Limb (tissue), 2 donors: ENCODE measurements at regions not wholly inside any gene's neighbourhood (a gene's known extent, or its start where the extent isn't known, plus 50 kb on each side); places are given as distances from the start of the nearest gene placed in this dataset.
A peak's percentile ranks its signal among the peaks of the same experiment; 100 is the strongest.

Experiments used
- DNase-seq, 2 donors: peaks; one replicate each; pipeline ENCODE4 v3.0.0-alpha.2; 2016; ENCODE audit errors: extremely low spot score in 2 of 2

DNA sequence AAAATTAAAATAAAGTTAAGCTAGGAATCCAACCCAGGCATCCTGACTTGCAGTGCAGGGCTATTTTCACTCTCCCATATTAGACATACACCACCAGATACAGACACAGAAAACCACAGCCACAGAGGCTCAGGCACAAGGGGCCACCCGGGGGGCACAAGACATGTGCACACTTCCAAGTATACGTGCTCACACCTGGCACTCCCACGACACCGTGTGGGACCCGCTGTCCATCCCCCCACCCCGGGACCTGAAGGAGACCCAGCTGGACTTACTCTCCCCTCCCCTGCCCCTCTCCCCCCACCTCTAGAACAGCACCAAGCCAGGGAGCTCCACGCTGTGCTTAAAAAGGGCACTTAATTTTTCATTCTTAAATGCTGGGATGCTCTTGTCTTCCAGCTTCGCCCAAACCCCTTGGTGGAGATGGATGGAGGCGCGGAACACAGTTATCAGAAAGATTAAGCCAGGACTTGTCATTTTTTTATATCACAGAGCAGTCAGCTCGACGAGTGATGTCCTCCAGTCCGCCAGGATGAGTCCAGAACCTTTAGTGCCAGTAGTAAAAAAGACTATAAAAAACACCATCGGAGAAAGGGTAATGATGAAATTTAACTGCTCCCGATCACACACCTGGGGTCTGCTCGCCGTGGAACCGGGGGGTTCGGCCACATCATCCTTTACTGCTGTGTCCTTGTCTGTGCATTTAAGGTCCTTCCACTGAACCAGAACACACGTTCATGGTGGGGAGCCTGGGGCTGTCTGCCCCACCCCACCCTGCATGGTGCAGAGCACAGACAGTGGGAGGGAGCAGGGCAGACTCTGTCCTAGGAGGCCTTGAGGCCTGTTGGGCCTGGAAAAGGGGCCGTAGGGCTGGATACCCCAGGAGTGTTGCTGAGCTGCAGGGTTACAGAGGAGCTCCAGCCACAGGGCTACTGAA lies 73.3 kb upstream of the LHX1 start:
- DNase-seq: no peak

GRCh38 chr17:36864827-36865430 lies 72.3 kb upstream of the LHX1 start:
- DNase-seq: no peak

DNA sequence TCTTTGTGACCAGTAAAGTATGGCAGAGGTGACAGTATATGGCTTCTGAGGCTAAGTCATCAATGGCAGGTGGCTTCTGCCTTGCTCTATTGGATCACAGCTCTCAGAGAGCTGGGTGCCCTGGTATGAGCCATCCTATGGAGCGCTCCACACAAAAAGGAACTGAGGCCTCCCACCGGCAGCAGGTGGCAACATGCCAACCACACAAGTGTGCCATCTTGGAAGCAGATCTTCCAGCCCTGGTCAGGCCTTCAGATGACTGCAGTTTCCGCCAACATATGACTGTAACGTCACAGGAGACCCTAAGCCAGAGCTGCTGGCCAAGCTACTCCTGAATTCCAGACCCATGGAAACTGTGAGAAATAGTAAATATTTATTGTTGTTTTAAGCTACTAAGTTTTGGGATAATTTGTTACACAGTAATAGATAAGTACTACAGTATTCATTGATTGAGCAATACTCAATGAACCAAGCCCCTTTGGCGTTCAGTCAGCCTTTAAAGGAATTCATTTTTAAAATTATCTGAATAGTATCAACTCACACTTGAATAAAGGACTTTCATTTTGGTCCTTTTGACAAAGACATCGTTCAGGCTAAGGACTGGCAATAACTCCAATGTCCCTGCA lies 69.4 kb upstream of the LHX1 start:
- DNase-seq: no peak

DNA sequence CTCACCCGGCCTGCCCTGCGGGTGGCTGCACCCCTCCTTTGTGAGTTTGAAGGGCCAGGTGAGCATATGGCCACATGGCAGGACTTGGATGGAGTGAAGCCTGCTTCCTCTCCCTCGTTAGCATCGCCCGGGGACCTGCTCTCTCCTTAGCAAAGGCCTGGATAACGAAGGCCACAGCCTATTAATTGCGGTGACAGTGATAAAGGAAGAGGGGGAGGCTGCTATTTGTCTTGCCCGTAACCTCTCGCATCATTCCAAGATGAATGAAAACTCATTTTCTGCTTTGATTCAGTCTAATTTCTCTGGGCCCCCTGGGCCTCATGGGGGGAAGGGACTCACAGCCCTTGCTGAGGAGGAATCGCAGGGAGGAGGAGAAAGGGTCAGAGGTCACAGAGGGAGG lies 68.5 kb upstream of the LHX1 start:
- no peak for DNase-seq

DNA sequence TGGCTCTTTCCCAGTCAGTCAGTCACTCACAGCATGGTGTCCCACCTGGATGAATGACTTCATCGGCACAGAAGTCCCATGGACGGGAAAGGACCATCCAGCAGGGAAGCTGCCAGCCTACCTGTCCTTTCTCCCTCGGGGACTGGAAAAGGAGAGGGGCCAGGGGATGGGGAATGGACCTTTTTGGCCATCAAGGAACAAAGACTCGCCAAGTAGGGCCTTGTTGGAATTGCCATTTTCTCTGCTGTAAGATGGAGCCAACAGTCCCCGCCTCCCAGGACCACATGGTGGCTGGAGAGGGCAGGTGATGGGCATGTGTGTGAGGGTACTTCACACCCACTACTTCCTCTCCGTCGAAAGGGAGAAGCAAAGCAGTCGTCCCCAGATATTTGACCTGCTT lies 67.8 kb upstream of the LHX1 start:
- DNase-seq: no peak

- DNase-seq: no peak
Observed at GRCh38 chr17:36869856-36870719, 67.2 kb upstream of the LHX1 start.

GRCh38 chr17:36870720-36870999 lies 66.6 kb upstream of the LHX1 start:
- no peak for DNase-seq

- no peak for DNase-seq
Observed at GRCh38 chr17:36875698-36876293, 61.5 kb upstream of the LHX1 start.

DNA sequence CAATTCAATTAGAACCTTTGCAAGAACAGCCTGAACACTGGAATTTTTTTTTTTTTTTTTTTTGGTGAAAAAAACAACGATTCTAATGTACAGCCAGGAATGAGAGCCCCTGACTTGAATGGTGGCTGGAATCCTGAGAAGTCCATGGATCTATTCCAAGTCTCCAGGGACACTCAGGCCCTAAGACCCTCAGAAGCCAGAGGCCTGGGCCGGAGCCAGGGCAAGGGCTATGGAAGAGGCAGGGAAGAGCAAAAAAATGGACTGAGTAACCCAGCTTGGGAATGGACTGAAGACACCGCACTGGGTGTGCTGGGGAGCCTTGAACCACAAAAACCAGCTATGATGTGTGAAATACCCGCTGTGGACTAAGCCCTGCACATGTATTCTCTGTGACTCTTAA lies 60.3 kb upstream of the LHX1 start:
- no peak for DNase-seq

DNA sequence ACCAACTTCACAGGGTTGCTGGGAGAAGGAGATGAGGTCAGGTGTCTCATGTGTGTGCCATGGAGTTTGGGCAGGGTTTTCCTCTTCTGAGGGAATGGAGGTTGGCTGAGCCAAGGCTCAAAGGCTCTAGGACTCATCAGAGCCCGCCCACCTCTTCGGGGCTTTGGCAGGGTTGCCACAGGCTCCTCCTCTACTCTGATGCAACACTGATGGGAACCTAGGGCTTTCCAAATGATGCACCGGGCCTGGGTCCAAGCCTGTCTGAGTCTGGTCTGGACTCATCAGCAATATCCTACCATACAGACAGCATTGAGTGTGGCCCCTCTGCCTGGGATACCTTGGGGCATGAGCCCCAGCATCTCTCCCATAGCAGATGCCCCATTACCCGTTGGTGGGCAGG lies 59.5 kb upstream of the LHX1 start:
- DNase-seq: no peak

GRCh38 chr17:36878216-36878615 lies 59.1 kb upstream of the LHX1 start:
- DNase-seq: no peak

- no peak for DNase-seq
Observed at GRCh38 chr17:36879027-36879426, 58.2 kb upstream of the LHX1 start.

- no peak for DNase-seq
Observed at GRCh38 chr17:36879624-36880131, 57.6 kb upstream of the LHX1 start.

GRCh38 chr17:36880268-36880905 lies 56.9 kb upstream of the LHX1 start:
- DNase-seq: no peak

DNA sequence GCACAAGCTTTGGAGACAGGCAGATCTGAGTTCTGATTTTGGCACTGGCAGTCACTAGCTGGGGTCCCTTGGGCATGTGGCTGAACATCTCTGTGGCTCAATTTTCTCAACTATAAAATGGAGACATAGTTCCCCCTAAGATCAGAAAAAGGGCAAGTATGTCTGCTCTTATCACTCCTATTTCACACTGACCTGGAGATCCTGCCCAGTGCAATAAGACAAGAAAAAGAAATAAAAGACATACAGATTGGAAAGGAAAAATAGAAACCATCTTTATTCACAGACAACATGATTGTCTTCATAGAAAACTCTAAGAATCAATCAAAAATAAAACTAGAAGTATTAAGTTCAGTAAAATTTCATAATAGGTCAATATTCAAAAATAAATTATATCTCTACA lies 56.0 kb upstream of the LHX1 start:
- no peak for DNase-seq

GRCh38 chr17:36884495-36885152 lies 52.7 kb upstream of the LHX1 start:
- DNase-seq: peak in 1 of 2 donors; percentile 41

- no peak for DNase-seq
Observed at GRCh38 chr17:36885153-36885735, 52.0 kb upstream of the LHX1 start.

DNA sequence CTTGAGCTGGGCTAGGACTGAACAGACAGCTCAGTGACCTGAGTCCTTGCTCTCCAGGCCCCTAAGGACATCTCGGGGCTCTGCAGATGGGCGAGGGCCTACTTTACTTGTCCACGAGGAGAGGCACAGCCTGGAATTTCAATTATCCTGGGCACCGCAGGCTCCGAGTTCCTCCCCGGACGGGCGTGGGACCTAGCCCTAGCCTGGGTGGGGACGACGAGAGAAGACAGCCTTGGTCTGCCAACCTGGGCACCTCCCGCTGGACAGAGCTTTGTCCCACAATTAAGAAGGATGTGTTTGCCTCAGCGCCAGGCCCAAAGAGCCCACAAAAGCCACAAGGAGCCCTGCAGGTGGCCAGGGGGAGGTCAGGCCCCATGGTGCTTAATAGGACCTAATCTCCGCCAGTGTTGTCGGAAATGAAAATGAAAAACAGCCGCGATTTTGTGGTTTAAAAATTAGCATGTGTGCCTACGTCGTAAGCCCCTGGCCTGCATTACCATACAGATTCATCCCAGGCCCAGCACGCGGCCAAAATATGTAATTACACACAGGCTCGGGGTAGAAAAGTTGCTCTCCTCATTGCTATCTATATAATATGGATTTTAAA lies 51.4 kb upstream of the LHX1 start:
- DNase-seq: no peak
